ENCODE measurements at regions not wholly inside any gene's neighbourhood (a gene's known extent, or its start where the extent isn't known, plus 50 kb on each side); places are given as distances from the start of the nearest gene placed in this dataset.

DNA sequence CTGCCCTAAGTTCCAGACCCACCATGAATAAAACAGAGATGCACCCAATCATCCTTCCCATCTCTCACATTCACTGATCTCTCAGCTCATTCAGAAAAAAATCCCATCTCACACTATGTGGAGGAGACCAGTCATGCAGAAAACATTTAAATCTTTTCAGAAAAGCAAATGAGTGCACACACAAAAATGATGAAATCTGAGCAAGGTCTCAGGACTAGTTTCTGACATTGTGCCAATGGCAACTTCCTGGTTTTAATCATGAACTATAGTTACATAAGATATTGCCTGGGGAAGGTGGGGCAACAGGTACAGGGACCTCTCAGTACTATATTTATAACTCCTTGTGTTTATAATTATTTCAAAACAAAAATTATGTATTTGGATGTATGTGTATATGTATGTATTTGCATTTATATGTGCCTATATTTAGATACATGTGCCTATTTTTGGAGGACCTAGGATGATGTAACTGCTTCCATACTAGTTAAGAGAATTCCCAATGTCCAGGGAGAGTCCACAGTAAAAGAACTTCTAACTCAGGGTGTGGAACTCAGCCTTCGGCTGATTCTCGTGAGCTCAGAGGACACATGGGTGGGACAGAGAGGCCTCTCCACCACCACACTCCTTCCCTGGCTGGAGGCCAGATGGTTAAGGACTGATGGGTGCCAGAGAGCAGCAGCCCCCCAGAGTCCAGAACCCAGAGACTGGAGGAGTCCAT, 71.7 kb upstream of the MAP3K4 start (continued):
- TF ChIP-seq, protein P1, sequence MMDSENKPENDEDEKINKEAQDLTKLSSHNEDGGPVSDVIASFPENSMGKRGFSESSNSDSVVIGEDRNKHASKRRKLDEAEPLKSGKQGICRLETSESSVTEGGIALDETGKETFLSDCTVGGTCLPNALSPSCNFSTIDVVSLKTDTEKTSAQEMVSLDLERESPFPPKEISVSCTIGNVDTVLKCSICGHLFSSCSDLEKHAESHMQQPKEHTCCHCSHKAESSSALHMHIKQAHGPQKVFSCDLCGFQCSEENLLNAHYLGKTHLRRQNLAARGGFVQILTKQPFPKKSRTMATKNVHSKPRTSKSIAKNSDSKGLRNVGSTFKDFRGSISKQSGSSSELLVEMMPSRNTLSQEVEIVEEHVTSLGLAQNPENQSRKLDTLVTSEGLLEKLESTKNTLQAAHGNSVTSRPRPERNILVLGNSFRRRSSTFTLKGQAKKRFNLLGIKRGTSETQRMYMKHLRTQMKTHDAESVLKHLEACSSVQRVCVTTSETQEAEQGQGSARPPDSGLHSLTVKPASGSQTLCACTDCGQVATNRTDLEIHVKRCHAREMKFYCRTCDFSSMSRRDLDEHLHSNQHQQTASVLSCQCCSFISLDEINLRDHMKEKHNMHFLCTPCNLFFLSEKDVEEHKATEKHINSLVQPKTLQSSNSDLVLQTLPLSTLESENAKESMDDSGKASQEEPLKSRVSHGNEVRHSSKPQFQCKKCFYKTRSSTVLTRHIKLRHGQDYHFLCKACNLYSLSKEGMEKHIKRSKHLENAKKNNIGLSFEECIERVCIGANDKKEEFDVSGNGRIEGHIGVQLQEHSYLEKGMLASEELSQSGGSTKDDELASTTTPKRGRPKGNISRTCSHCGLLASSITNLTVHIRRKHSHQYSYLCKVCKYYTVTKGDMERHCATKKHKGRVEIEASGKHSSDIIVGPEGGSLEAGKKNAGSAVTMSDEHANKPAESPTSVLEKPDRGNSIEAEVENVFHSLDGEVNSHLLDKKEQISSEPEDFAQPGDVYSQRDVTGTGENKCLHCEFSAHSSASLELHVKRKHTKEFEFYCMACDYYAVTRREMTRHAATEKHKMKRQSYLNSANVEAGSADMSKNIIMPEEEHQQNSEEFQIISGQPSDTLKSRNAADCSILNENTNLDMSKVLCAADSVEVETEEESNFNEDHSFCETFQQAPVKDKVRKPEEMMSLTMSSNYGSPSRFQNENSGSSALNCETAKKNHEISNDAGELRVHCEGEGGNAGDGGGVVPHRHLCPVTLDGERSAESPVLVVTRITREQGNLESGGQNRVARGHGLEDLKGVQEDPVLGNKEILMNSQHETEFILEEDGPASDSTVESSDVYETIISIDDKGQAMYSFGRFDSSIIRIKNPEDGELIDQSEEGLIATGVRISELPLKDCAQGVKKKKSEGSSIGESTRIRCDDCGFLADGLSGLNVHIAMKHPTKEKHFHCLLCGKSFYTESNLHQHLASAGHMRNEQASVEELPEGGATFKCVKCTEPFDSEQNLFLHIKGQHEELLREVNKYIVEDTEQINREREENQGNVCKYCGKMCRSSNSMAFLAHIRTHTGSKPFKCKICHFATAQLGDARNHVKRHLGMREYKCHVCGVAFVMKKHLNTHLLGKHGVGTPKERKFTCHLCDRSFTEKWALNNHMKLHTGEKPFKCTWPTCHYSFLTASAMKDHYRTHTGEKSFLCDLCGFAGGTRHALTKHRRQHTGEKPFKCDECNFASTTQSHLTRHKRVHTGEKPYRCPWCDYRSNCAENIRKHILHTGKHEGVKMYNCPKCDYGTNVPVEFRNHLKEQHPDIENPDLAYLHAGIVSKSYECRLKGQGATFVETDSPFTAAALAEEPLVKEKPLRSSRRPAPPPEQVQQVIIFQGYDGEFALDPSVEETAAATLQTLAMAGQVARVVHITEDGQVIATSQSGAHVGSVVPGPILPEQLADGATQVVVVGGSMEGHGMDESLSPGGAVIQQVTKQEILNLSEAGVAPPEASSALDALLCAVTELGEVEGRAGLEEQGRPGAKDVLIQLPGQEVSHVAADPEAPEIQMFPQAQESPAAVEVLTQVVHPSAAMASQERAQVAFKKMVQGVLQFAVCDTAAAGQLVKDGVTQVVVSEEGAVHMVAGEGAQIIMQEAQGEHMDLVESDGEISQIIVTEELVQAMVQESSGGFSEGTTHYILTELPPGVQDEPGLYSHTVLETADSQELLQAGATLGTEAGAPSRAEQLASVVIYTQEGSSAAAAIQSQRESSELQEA (CRISPR knock-in tag; IDR thresholded peaks at IDR 0.05; ENCODE audit: not compliant biosample characterization): no peak
- peak; percentile 56 for TF ChIP-seq CEBPG (CRISPR knock-in tag; IDR thresholded peaks at IDR 0.05)
- TF ChIP-seq ZSCAN12 (CRISPR knock-in tag; IDR thresholded peaks at IDR 0.05): no peak
- TF ChIP-seq ZNF607 (CRISPR knock-in tag; IDR thresholded peaks at IDR 0.05; ENCODE audit: borderline replicate concordance): no peak
- no peak for TF ChIP-seq ZNF292 (CRISPR knock-in tag; IDR thresholded peaks at IDR 0.05; ENCODE audit: borderline replicate concordance, low read depth)
- TF ChIP-seq NR2F1 (CRISPR knock-in tag; IDR thresholded peaks at IDR 0.05): no peak
- no peak for TF ChIP-seq ZNF644 (CRISPR knock-in tag; IDR thresholded peaks at IDR 0.05; ENCODE audit: low read depth)
- TF ChIP-seq NCOA5 (CRISPR knock-in tag; IDR thresholded peaks at IDR 0.05): no peak
- TF ChIP-seq KAT8 (CRISPR knock-in tag; IDR thresholded peaks at IDR 0.05): no peak
- TF ChIP-seq FOSL2 (CRISPR knock-in tag; IDR thresholded peaks at IDR 0.05): peak; percentile 61; the same call in 1 of the 2 replicates
- TF ChIP-seq ELF1 (CRISPR knock-in tag; IDR thresholded peaks at IDR 0.05): peak; percentile 53; the same call in 1 of the 2 replicates
- TF ChIP-seq, protein P2, sequence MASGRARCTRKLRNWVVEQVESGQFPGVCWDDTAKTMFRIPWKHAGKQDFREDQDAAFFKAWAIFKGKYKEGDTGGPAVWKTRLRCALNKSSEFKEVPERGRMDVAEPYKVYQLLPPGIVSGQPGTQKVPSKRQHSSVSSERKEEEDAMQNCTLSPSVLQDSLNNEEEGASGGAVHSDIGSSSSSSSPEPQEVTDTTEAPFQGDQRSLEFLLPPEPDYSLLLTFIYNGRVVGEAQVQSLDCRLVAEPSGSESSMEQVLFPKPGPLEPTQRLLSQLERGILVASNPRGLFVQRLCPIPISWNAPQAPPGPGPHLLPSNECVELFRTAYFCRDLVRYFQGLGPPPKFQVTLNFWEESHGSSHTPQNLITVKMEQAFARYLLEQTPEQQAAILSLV (CRISPR knock-in tag; IDR thresholded peaks at IDR 0.05; ENCODE audit: borderline replicate concordance): no peak
- 0 out of 2 replicates have a peak, but pooled peaks have one; percentile 8 for TF ChIP-seq GATAD2A (CRISPR knock-in tag; IDR thresholded peaks at IDR 0.05)
- TF ChIP-seq ZNF720 (CRISPR knock-in tag; IDR thresholded peaks at IDR 0.05): no peak
- TF ChIP-seq FOXJ3 (CRISPR knock-in tag; IDR thresholded peaks at IDR 0.05; ENCODE audit: borderline replicate concordance): no peak
- TF ChIP-seq, protein P3, sequence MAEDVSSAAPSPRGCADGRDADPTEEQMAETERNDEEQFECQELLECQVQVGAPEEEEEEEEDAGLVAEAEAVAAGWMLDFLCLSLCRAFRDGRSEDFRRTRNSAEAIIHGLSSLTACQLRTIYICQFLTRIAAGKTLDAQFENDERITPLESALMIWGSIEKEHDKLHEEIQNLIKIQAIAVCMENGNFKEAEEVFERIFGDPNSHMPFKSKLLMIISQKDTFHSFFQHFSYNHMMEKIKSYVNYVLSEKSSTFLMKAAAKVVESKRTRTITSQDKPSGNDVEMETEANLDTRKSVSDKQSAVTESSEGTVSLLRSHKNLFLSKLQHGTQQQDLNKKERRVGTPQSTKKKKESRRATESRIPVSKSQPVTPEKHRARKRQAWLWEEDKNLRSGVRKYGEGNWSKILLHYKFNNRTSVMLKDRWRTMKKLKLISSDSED (CRISPR knock-in tag; IDR thresholded peaks at IDR 0.05): no peak

Measured in HepG2 (cell line).